Mucosa of descending colon (tissue), 3 donors: ENCODE measurements at regions not wholly inside any gene's neighbourhood (a gene's known extent, or its start where the extent isn't known, plus 50 kb on each side); places are given as distances from the start of the nearest gene placed in this dataset.

Experiments used
- ATAC-seq: fragments of 200-7000 bp; cut with Tn5 transposase; one replicate; pipeline ENCODE4 v1.9.1; 2020; ENCODE audit warnings: mild to moderate bottlenecking, moderate library complexity
- DNase-seq, 3 donors: peaks; one replicate each; pipeline ENCODE4 v3.0.0-alpha.2; 2020
- H3K36me3 ChIP-seq: fragments of 200-600 bp; one replicate; pipeline ENCODE4 v1.8.0; 2021; ENCODE audit warnings: low read depth, mild to moderate bottlenecking
- H3K4me1 ChIP-seq: fragments of 200-600 bp; one replicate; pipeline ENCODE4 v1.8.0; 2021; ENCODE audit warnings: low read depth, mild to moderate bottlenecking
- H3K4me3 ChIP-seq: fragments of 200-600 bp; one replicate; pipeline ENCODE4 v1.8.0; 2021; ENCODE audit warnings: mild to moderate bottlenecking
- H3K9me3 ChIP-seq: fragments of 200-600 bp; one replicate; pipeline ENCODE4 v1.8.0; 2021; ENCODE audit warnings: mild to moderate bottlenecking
- CTCF ChIP-seq: fragments of 200-600 bp; IDR thresholded peaks from one replicate; pipeline ENCODE4 v1.8.0; 2022; ENCODE audit warnings: antibody characterized with exemption, mild to moderate bottlenecking
- intact Hi-C, 2 donors: fragments of 100-400 bp; cut with DNase I in 1 of 2; cut with micrococcal nuclease in 1 of 2; formaldehyde crosslinking; loops; one replicate each; pipeline versions ENCODE4 v1.11.0 to v1.11.1; 2022; cut with DNase I, micrococcal nuclease
- donor health status: DM: no; HTN: no; CAD: no; lungs with moderate emphysema.
- donor health status: DM: no; HTN: no; CAD: no.
- donor health status: DM: no; HTN: yes; CAD: no.

GRCh38 chr1:194919146-194919545 lies 1689.1 kb downstream of the KCNT2 start:
- intact Hi-C loops: no loop called here
- no peaks in the 10 kb centered on the region for H3K36me3 ChIP-seq
- H3K4me3 ChIP-seq: no peak overlapping the region
- H3K4me1 ChIP-seq: no peaks in the 10 kb centered on the region
- no peaks in the 10 kb centered on the region for H3K9me3 ChIP-seq
- DNase-seq (no peak), ATAC-seq (no peak)
- TF ChIP-seq CTCF: no peak

- H3K9me3 ChIP-seq: no peaks in the 10 kb centered on the region
- H3K4me3 ChIP-seq: no peak overlapping the region
- DNase-seq (no peak), ATAC-seq (no peak)
- no peak for TF ChIP-seq CTCF
- no peaks in the 10 kb centered on the region for H3K36me3 ChIP-seq
- H3K4me1 ChIP-seq: no peaks in the 10 kb centered on the region
- intact Hi-C loops: no loop called here
Measured at GRCh38 chr1:194917769-194918168, 1690.5 kb downstream of the KCNT2 start.

GRCh38 chr1:194908643-194909042 lies 1699.6 kb downstream of the KCNT2 start:
- H3K9me3 ChIP-seq: no peaks in the 10 kb centered on the region
- H3K4me3 ChIP-seq: no peak overlapping the region
- intact Hi-C loops: no loop called here
- no peak for TF ChIP-seq CTCF
- no peaks in the 10 kb centered on the region for H3K4me1 ChIP-seq
- DNase-seq: no peak
- no peaks in the 10 kb centered on the region for H3K36me3 ChIP-seq
- ATAC-seq: no peak

- Histone ChIP-seq H3K4me1 (no peaks in the 10 kb centered on the region), H3K4me3 (no peak overlapping the region), H3K36me3 (no peaks in the 10 kb centered on the region), H3K9me3 (no peaks in the 10 kb centered on the region)
- DNase-seq: no peak
- TF ChIP-seq CTCF: no peak
- ATAC-seq: no peak
- intact Hi-C loops: no loop called here
Measured at GRCh38 chr1:194903524-194903923, 1704.7 kb downstream of the KCNT2 start.

- no peaks in the 10 kb centered on the region for H3K4me1 ChIP-seq
- no peaks in the 10 kb centered on the region for H3K36me3 ChIP-seq
- no peak overlapping the region for H3K4me3 ChIP-seq
- ATAC-seq (no peak), DNase-seq (no peak)
- no peak for TF ChIP-seq CTCF
- intact Hi-C loops: no loop called here
- peaks cover 2% of the 10 kb centered on the region for H3K9me3 ChIP-seq
Measured at GRCh38 chr1:194889310-194889709, 1702.9 kb upstream of the B3GALT2 start.

GRCh38 chr1:194870860-194871259 lies 1684.4 kb upstream of the B3GALT2 start:
- H3K4me1 ChIP-seq: no peaks in the 10 kb centered on the region
- no peak for TF ChIP-seq CTCF
- H3K36me3 ChIP-seq: no peaks in the 10 kb centered on the region
- no peak overlapping the region for H3K4me3 ChIP-seq
- H3K9me3 ChIP-seq: no peaks in the 10 kb centered on the region
- ATAC-seq (no peak), DNase-seq (no peak)
- intact Hi-C loops: no loop called here
